NCI-H2171 treated with DMSO at 0.1 percent for 48 hours (cell line): ENCODE measurements at regions not wholly inside any gene's neighbourhood (a gene's known extent, or its start where the extent isn't known, plus 50 kb on each side); places are given as distances from the start of the nearest gene placed in this dataset.

Source experiments
- DNase-seq: peaks from one replicate; lab custom pipeline; 2025; lab: John Stamatoyannopoulos, UW

GRCh38 chr2:57882895-57883515 lies 163.6 kb upstream of the VRK2 start:
- DNase-seq: no peak

- no peak for DNase-seq
Observed at GRCh38 chr2:57884281-57884680, 162.3 kb upstream of the VRK2 start.

GRCh38 chr2:57885742-57886141 lies 160.9 kb upstream of the VRK2 start:
- DNase-seq: no peak

GRCh38 chr2:57886161-57886786 lies 160.3 kb upstream of the VRK2 start:
- DNase-seq: peak; percentile 22

- no peak for DNase-seq
Observed at GRCh38 chr2:57888463-57888862, 158.1 kb upstream of the VRK2 start.

DNA sequence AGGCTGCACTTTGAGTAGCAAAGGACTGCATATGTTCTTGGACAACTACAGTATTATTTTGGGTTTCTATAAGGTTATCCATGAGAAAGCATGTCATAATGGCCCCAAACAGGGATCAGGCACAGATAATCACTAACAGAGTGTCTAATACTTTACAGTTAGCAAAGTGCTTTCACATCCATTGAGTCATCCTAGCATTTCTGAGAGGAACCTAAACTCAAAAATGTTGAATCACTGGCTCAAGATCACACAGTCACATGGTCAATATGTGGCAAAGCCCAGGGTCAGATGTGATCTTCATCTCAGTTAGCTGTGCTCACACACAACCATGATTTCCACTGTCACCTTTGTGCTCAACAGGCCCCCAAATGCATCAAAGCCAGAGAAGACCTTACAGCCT lies 156.1 kb upstream of the VRK2 start:
- DNase-seq: no peak

DNA sequence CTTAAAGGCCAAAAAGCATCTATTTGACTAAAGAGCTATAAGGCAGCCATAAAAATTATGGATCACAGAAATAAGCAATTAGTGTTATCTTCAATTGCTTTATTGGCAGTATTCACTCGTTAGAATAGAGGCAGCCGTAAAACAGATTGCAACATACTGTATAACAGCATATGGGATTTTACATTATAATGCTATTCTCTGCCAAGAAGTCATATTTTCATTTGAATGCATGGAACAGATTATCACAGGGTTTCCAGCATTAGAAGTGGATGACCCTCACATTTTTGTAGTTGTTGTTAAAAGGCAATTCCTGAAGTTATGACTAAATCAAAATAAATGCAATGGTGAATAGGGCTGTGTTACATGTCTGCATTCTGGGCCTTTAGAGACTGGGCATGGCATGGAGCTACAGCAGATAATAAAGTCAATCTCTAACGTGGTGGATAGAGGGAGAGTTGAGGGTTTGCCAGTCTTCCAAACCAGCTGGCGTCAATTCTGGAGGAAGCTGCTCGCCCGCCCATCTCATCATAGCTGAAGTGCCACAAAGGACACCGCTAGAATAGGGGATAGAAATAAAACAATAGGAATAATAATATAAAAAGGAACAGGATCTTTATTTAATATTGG lies 155.4 kb upstream of the VRK2 start:
- no peak for DNase-seq

DNA sequence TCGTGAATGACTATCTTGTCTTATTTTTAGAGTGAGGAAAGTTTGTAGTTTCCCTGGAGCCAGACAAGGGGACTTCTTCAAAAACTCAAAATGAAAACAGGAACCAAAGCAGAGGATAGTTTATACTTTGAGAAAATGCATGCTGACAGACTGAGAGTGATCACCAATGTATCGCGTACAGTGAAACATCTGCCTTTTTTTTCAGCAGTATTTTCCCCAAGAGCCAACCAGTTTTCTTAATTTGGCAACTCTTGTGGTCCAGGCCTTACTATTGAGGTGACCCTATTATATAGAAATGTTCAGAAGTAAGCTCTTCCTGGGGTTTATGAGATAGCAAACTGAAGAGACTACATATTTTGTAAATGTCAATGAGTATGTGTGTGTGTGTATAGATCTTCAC lies 153.7 kb upstream of the VRK2 start:
- DNase-seq: no peak

GRCh38 chr2:57893347-57893746 lies 153.3 kb upstream of the VRK2 start:
- DNase-seq: no peak

GRCh38 chr2:57893786-57894185 lies 152.8 kb upstream of the VRK2 start:
- no peak for DNase-seq

DNA sequence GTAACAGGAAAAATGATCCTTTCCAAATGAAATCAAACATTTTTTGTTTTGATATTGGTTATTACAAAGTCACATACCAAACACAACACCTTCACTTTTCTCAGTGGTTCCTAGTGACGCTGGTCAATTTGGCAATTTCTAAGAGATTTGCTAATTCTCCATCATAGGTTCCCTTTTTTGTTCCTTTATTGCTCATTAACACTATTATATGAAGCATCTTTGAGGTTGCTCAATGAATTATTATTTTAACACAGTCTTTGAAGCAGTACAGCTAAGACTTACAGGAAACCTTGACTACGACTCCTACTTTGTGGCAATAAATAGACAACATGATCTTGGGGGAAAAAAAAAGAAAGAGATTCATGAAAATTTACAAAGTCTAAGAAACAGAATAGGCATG lies 152.2 kb upstream of the VRK2 start:
- DNase-seq: no peak

DNA sequence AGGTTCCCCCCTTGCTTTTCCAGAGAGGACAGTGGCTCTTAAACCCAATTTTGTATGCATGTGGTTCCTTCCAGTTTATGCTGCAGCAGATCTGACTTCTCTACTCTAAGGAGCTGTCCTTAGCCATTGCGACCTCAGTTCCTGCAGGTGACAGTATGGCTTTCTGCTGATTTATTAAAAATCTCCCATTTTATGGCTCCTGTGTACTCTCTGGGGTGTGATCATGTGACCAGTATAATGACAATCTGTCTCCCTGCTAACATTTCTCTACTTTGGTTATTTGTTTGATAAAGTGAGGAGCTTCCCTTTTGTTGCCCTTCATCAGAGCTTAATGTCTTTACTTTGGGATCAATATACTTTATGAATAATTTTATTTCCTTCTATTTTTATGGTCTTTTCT lies 148.7 kb upstream of the VRK2 start:
- peak; percentile 44 for DNase-seq

DNA sequence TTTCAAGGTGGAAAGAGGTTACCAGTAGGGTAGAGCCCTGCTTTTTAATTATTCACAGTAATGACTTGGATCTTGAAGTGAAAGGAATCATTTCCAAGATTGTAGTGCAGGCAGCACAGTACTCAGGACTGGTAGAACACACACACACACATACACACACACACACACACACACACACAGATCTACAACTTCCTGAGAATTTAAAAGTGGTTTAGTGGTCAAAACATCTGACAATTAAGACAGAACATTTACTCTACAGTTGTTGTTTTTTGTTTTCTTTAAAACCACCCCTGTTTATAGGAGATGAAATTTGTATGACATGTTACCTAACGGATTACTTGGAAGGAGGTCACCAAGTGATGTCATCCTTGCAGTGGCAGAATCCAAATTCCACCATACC lies 146.7 kb upstream of the VRK2 start:
- DNase-seq: no peak

DNA sequence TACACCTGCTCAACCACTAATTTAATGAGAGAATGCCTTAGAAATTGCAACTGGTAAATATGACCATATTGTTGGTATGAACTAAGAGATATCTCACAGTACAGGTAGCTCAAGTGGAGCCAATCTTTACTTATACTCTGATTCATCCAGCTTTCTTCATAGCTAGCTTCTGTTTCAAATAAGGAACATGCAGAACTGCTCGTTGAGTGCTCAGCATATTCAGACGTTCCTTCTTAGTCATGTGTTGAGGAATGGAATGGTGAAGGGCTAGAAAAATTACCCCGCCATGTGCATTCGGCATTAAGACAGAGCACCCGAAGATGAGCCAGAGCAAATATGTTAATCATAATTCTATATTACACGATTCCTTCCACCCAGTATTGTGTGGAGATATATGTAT lies 144.0 kb upstream of the VRK2 start:
- DNase-seq: no peak

DNA sequence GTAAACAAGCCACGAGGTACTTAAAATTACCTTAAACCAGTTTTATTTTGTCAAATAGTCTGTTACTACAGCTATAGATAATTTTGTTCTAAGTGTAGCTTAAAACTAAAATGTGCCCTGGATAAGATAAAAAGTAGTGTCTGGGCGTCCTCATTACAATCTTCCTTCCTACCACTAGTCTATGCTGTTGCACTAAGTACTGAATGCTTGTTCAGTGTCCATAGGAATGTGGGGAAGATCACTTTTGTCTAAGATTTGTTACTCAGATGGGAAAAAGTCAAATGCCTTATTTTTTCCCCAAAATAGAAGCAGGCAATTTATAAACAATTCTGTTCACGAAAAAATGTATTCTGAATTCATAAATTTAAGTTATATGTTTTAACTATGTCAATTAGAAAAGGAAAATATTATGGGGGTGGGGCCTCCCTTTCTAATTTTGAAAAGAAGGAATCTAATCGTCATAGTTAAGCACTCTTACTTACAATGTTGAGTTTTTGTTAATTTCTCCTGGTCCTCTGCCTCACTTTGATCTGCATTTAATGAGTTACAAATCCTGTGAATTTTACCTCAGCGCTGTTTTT lies 140.4 kb upstream of the VRK2 start:
- peak; percentile 71 for DNase-seq

DNA sequence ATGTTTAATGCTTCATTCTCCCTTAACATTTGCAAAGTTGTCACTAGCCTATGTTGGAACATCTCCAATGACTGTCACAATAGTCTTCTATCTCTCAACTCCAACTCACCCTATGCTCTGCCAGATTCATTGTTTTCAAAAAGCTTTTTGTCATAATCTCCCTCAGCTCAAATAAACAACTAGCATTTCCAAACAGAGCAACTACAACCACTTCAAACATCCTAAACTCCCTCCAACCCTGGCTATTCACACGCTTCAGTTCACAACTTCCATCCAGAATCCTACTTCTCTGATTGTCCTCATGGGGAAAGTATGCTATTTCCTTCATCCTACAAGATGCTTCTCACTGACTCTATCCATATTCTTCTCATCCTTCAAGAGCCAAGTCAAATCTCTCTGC lies 139.2 kb upstream of the VRK2 start:
- no peak for DNase-seq

DNA sequence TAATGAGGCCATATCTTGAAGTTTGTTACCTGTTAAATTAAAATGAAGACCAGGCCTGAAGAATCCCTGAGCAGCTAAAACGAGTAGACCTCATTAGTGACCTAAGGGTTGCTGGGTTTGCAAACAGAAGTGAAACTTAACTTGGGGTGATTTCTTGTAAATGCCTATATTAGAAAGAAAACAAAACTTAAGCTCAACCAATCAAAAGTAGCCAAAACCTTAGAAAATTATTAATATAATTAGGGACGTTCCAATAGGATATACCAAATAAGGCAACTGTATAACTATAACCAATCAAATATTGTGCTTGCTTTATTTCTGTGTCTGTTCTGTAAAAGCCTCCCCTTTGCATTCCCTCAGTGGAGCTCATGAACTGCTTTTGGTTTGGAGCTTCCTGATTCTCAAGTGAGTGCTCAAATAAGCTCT lies 137.9 kb upstream of the VRK2 start:
- no peak for DNase-seq

- DNase-seq: no peak
Observed at GRCh38 chr2:57918126-57918525, 128.5 kb upstream of the VRK2 start.

GRCh38 chr2:57920342-57920939 lies 126.2 kb upstream of the VRK2 start:
- no peak for DNase-seq

DNA sequence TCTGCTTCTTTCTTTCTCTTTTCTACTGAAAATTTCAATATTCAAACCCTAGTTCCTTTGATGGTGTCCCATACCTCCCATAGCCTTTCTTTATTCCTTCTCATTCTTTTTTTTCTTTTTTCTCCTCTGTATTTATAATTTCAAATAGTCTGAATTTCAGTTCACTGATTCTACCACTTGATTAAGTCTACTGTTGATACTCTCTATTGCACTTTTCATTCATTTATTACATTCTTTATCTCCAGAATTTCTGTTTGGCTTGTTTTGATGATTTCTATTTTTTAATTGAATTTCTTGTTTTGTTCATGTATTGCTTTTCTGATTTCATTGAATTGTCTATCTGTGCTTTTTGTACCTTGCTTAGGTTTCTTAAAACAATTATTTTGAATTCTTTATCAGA lies 111.9 kb upstream of the VRK2 start:
- DNase-seq: no peak

DNA sequence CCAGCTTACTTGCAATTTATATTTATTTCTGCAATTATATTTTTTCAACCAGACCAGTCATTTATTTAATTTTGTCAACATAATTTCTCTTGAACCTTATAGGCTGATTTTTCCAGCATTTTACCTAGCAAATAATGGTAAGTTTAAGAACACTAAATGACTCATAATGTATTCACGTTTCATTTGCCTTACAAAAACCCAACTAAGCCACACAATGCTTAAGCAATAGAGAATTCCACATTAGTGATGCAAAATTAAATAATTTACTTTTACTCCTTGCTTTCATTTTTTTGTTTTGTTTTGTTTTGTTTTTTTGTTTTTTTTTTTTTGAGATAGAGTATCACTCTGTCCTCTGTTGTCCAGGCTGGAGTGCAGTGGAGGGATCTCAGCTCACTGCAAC lies 110.4 kb upstream of the VRK2 start:
- no peak for DNase-seq

- DNase-seq: no peak
Observed at GRCh38 chr2:57937456-57937855, 109.2 kb upstream of the VRK2 start.

- no peak for DNase-seq
Observed at GRCh38 chr2:57941816-57942215, 104.8 kb upstream of the VRK2 start.
